Tibial nerve (tissue), 4 donors: ENCODE measurements at regions not wholly inside any gene's neighbourhood (a gene's known extent, or its start where the extent isn't known, plus 50 kb on each side); places are given as distances from the start of the nearest gene placed in this dataset.

Experiments
- CTCF ChIP-seq, 5 experiments: fragments of 200-600 bp in 3 of 5; fragments of 450-650 bp in 2 of 5; sonication (generic) in 3 of 5; IDR thresholded peaks; one replicate each; pipeline ENCODE4 v1.5.1; 2016 to 2019; ENCODE audit warnings: antibody characterized with exemption in 5 of 5, mild to moderate bottlenecking in 3 of 5, moderate library complexity in 2 of 5
- EP300 ChIP-seq, 2 donors: sonication (generic); formaldehyde crosslinking; IDR thresholded peaks; one replicate each; pipeline ENCODE4 v1.6.1; 2017; ENCODE audit warnings: antibody characterized with exemption in 2 of 2, mild to moderate bottlenecking in 1 of 2
- POLR2A ChIP-seq, 2 donors: fragments of 450-650 bp; IDR thresholded peaks; one replicate each; pipeline ENCODE4 v1.6.1; 2017; ENCODE audit warnings: antibody characterized with exemption in 2 of 2, mild to moderate bottlenecking in 2 of 2, moderate library complexity in 2 of 2

GRCh38 chr13:81610644-81611043 is 1269.7 kb upstream of the SPRY2 start:
- no peak for TF ChIP-seq CTCF (IDR thresholded peaks at IDR 0.05)
- no peak for TF ChIP-seq POLR2A (IDR thresholded peaks at IDR 0.05)
- TF ChIP-seq EP300 (IDR thresholded peaks at IDR 0.05) = no peak
